ENCODE measurements at regions not wholly inside any gene's neighbourhood (a gene's known extent, or its start where the extent isn't known, plus 50 kb on each side); places are given as distances from the start of the nearest gene placed in this dataset.
"Not testable (repeated sequence)": the region's sequence is repeated elsewhere in the genome, so short reads cannot be mapped to it uniquely, and the experiment has no call there.

- DNase-seq, result peak; percentile 8
Observed at GRCh38 chr7:21318916-21319270, 109.0 kb upstream of the SP4 start.

GRCh38 chr7:21326241-21326640, 101.6 kb upstream of the SP4 start:
- no peak for DNase-seq

DNA sequence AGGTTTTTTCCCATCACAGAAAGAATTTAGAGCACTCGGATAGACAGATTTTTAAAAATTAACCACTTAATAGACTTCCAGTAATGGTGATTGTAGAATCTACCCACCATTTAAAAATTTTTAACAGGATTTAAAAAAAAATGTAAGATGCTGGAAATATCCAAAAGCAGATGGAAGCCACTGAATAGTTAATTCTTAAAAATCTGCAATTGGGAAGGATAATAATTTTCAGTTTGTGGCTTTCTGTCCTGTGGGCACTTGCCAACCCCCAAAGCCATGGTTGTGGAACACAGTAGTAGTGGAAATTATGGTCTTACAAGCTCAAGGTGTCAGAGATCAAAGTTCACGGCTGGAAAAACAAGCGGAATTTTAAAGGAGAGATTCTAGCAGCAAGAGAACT, 101.0 kb upstream of the SP4 start:
- DNase-seq, result no peak

GRCh38 chr7:21327422-21328409, 100.2 kb upstream of the SP4 start:
- DNase-seq, result no peak

- no peak for DNase-seq
Observed at GRCh38 chr7:21330462-21331178, 97.3 kb upstream of the SP4 start.

- DNase-seq, result no peak
Observed at GRCh38 chr7:21334906-21335305, 93.0 kb upstream of the SP4 start.

- DNase-seq, result no peak
Observed at GRCh38 chr7:21336743-21337142, 91.1 kb upstream of the SP4 start.

GRCh38 chr7:21338728-21339164, 89.1 kb upstream of the SP4 start:
- DNase-seq, result no peak

DNA sequence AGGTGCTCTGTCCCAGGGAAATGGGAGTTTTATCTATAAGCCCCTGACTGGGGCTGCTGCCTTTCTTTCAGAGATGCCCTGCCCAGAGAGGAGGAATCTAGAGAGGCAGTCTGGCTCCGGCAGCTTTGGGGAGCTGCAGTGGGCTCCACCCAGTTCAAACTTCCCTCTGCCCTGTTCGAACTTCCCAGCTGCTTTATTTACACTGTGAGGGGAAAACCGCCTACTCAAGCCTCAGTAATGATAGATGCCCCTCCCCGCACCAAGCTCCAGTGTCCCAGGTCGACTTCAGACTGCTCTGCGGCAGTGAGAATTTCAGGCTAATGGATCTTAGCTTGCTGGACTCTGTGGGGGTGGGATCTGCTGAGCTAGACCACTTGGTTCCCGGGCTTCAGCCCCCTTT, 83.0 kb upstream of the SP4 start:
- DNase-seq, result not testable (repeated sequence)

- no peak for DNase-seq
Observed at GRCh38 chr7:21345361-21345760, 82.5 kb upstream of the SP4 start.

DNA sequence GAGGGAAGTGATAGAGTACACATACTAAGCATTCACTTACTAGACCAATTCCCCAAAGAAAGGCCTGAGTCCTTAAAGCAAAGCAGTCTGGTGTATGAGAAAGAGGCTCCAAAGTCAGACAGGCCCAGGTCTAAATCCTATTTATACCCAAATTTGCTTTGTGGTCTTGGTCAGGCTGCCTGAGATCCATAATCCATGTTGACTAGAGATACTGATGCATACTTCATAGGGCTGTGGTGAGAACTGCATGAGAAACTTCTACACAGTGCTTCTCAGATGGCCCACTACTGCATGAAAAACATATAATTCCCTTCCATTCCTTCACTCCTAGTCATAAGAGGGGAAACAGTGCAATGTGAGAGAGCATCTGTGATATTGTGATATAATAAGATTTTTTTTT, 81.6 kb upstream of the SP4 start:
- no peak for DNase-seq

DNA sequence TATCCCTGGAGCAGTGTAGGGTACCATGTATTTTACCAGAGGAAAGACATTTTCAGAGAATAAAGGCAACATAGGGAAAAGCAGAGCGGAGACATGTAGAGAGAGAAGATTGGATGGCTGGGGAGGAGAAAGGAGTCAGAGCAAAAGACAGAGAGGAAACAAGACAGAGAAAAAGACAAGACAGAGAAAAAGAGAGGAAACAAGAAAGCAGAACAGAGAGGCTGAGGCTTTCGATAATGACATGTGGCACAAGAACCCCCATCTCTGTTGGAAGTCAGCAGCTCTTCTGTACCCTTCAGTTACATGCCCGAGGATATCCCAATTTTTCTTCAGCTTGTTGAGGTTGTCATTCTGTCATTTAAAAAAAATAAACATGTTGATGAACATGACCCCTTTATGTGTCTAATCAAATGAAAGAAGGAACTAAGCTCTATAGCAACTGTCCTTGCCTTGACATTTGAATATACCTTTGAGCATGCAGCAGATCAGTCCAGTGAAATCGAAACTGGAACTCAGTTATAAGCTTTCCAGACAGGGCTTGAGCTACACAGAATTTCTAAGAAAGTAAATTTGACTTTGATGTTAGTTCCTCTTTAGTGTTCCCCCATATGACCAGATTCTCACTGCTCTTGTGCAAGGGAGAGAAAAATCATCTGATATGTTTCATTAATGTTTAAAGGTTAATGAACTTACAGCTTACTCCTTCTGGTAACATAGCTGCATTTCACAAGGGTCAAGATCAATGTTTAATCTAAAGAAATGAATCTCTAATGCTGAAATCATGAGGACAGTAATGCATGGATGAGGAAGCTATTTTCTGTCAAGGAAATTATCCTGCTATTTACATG, 75.1 kb upstream of the SP4 start:
- no peak for DNase-seq

- DNase-seq, result no peak
Observed at GRCh38 chr7:21353388-21353780, 74.5 kb upstream of the SP4 start.

DNA sequence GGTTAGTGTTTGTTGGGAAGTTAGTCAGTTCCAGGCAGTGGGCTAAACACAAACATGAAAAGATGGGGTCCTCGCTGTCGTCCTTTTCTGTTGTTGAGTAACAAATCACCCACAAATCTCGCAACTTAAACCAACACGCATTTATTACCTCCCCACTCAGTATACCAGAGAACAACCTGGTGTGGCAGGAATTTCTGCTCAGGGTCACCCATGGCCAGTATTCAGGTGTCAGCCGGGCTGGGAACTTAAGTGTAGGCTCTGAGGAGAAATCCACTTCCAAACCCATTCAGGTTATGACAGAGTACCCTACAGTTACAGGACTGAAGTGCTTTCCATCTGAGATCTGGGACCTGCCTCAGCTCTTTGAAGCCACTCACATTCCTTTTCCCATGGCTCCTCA, 73.6 kb upstream of the SP4 start:
- no peak for DNase-seq

DNA sequence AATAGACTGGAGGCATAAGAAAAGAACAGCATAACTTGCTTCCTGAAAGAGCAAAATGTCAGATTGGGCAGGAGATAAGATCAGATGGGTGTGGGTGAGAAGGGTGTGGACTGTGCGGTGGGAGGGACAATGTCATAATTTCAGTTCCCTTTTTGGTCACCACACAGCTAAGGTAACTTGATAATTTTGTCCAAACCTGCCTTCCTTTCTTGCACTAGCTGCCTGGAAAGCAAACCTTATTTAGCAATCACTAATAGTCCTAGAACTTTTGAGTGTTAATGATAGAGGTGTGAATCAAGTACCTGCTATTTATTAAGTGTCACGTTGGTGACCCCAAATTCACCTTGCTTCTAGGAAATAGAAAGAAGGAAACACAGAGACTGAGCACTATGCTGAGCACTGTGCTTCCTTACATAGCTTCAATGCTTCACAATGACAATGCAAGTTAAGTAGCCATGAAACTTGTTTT, 72.4 kb upstream of the SP4 start:
- no peak for DNase-seq

DNA sequence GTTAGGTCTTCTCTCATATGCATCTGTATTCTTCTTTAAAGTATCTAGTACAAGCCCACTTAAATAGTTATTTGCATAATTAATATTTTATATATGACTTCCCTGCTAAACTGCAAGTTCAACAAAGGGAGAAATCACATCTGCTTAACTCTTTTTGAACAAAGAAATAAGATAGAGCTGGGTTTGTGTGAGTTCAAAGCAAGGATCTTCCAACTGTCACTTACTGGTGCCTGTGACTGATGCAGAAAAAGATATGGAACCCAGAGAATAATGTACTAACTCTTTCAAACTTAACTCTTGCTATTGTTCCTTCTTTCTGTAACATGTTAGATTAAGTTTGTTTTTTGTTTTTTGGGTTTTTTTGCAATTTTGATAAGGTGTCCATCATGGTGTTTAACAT, 71.3 kb upstream of the SP4 start:
- DNase-seq, result no peak

- DNase-seq, result no peak
Observed at GRCh38 chr7:21357151-21358097, 70.5 kb upstream of the SP4 start.

GRCh38 chr7:21358648-21359047, 69.2 kb upstream of the SP4 start:
- no peak for DNase-seq

GRCh38 chr7:21359163-21359562, 68.7 kb upstream of the SP4 start:
- no peak for DNase-seq

- no peak for DNase-seq
Observed at GRCh38 chr7:21361413-21362125, 66.3 kb upstream of the SP4 start.

DNA sequence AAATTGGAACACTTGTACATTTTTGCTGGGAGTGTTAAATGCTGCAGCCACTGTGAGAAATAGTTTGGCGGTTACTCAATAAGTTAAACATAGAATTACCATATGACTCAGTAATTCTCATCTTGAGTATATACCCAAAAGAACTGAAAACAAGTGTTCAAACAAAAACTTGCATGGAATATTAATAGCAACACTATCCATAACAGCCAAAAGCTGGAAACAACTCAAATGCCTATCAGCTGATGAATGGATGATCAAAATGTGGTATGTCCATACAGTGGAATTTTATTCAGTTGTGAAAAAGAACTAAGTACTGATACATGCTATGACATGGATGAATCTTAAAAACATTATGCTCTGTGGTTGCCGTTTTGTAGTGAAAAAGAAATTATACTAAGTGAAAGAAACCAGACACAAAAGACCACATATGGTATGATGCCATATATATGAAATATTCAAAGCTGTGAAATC, 63.0 kb upstream of the SP4 start:
- DNase-seq, result no peak

Data from right kidney (tissue), 1 donor.